ENCODE measurements at regions not wholly inside any gene's neighbourhood (a gene's known extent, or its start where the extent isn't known, plus 50 kb on each side); places are given as distances from the start of the nearest gene placed in this dataset.
"Not testable (repeated sequence)": the region's sequence is repeated elsewhere in the genome, so short reads cannot be mapped to it uniquely, and the experiment has no call there.

DNA sequence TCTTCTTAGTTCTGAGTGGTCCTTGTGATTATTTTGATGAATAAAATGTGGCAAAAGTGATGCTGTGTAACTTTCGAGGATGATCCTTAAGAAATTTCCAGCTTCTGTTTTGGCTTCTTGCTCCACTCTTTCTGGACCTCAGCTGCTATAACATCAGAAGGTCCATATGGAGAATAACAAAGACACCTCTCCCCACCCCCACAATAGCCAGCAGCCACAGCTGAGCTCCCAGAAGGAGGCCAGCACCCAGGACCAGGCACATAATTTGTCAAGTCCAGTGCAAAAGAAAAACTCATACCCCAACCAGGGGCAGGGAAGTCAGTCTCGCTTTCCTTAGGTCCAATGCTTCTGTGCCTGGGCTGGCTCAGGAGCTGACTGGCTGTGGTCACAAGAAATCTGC lies 357.6 kb downstream of the RFC3 start:
- no peak for DNase-seq (ENCODE audit: low read depth in 1 of 2, low spot score in 1 of 2)
- H3K27ac ChIP-seq (replicated peaks), result no peak overlapping the region
- H3K4me3 ChIP-seq (replicated peaks; ENCODE audit: insufficient read depth, low read length), result no peak overlapping the region
- H3K27me3 ChIP-seq (ENCODE audit: insufficient read depth, poor library complexity, severe bottlenecking), result peaks cover 11% of the 10 kb centered on the region
- TF ChIP-seq SPI1 (IDR thresholded peaks at IDR 0.05; ENCODE audit: borderline replicate concordance, low read depth), result no peak

DNA sequence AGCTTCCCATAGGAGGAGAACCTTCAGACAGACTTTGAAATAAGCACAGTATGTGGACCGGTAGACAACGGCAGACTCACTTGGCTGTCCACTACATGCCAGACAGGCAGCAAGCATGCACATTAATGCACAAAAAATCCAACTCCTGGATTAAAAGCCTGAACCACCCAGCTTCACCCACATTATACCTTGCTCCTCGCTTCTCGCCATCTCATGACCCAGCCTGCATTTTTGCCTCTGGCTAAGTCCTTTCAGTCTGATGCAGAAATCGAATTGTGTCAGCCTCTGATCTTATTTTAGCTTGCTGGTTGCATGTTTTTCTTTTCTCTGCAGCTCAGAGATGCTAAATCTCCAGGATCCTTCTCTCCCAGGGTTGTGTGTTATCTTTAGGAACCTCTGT lies 358.7 kb downstream of the RFC3 start:
- H3K4me3 ChIP-seq (replicated peaks; ENCODE audit: insufficient read depth, low read length), result no peak overlapping the region
- peaks cover 13% of the 10 kb centered on the region for H3K27me3 ChIP-seq (ENCODE audit: insufficient read depth, poor library complexity, severe bottlenecking)
- TF ChIP-seq SPI1 (IDR thresholded peaks at IDR 0.05; ENCODE audit: borderline replicate concordance, low read depth), result no peak
- TF ChIP-seq, protein P1, sequence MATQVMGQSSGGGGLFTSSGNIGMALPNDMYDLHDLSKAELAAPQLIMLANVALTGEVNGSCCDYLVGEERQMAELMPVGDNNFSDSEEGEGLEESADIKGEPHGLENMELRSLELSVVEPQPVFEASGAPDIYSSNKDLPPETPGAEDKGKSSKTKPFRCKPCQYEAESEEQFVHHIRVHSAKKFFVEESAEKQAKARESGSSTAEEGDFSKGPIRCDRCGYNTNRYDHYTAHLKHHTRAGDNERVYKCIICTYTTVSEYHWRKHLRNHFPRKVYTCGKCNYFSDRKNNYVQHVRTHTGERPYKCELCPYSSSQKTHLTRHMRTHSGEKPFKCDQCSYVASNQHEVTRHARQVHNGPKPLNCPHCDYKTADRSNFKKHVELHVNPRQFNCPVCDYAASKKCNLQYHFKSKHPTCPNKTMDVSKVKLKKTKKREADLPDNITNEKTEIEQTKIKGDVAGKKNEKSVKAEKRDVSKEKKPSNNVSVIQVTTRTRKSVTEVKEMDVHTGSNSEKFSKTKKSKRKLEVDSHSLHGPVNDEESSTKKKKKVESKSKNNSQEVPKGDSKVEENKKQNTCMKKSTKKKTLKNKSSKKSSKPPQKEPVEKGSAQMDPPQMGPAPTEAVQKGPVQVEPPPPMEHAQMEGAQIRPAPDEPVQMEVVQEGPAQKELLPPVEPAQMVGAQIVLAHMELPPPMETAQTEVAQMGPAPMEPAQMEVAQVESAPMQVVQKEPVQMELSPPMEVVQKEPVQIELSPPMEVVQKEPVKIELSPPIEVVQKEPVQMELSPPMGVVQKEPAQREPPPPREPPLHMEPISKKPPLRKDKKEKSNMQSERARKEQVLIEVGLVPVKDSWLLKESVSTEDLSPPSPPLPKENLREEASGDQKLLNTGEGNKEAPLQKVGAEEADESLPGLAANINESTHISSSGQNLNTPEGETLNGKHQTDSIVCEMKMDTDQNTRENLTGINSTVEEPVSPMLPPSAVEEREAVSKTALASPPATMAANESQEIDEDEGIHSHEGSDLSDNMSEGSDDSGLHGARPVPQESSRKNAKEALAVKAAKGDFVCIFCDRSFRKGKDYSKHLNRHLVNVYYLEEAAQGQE (IDR thresholded peaks at IDR 0.05; ENCODE audit: insufficient replicate concordance, low read depth), result no peak
- no peak for TF ChIP-seq POLR2AphosphoS5 (IDR thresholded peaks at IDR 0.05; ENCODE audit: low read depth)
- no peak for TF ChIP-seq GABPA (IDR thresholded peaks at IDR 0.05; ENCODE audit: low read depth)
- TF ChIP-seq, protein P2, sequence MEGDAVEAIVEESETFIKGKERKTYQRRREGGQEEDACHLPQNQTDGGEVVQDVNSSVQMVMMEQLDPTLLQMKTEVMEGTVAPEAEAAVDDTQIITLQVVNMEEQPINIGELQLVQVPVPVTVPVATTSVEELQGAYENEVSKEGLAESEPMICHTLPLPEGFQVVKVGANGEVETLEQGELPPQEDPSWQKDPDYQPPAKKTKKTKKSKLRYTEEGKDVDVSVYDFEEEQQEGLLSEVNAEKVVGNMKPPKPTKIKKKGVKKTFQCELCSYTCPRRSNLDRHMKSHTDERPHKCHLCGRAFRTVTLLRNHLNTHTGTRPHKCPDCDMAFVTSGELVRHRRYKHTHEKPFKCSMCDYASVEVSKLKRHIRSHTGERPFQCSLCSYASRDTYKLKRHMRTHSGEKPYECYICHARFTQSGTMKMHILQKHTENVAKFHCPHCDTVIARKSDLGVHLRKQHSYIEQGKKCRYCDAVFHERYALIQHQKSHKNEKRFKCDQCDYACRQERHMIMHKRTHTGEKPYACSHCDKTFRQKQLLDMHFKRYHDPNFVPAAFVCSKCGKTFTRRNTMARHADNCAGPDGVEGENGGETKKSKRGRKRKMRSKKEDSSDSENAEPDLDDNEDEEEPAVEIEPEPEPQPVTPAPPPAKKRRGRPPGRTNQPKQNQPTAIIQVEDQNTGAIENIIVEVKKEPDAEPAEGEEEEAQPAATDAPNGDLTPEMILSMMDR (IDR thresholded peaks at IDR 0.05; ENCODE audit: insufficient read depth, low read length), result no peak
- DNase-seq (ENCODE audit: low read depth in 1 of 2, low spot score in 1 of 2), result no peak
- no peak overlapping the region for H3K27ac ChIP-seq (replicated peaks)

DNA sequence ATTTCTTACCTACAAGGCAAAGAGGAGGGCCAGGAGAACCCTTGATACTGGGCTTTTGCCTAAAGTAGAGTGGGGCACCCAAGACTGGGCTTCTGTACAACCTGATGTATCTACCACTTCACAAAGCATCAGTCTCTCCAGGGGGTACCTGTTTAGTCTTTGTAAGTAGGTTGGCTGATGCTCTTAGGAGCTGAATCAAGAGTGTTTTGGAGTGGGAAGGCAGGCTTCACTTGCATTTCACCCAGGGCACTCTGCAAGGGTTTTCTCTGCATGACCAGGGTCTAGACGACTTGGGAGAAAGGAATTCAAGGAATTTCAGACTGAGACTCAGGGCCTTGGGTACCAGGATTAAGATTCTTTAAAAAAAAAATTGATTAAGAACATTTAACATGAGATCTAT lies 361.5 kb downstream of the RFC3 start:
- H3K27me3 ChIP-seq (ENCODE audit: insufficient read depth, poor library complexity, severe bottlenecking), result peaks cover 9% of the 10 kb centered on the region
- DNase-seq (ENCODE audit: low read depth in 1 of 2, low spot score in 1 of 2), result no peak
- H3K4me3 ChIP-seq (replicated peaks; ENCODE audit: insufficient read depth, low read length), result no peak overlapping the region
- H3K27ac ChIP-seq (replicated peaks), result no peak overlapping the region
- TF ChIP-seq SPI1 (IDR thresholded peaks at IDR 0.05; ENCODE audit: borderline replicate concordance, low read depth) (no peak), GABPA (IDR thresholded peaks at IDR 0.05; ENCODE audit: low read depth) (no peak), POLR2AphosphoS5 (IDR thresholded peaks at IDR 0.05; ENCODE audit: low read depth) (no peak)
- TF ChIP-seq, protein P1 (IDR thresholded peaks at IDR 0.05; ENCODE audit: insufficient replicate concordance, low read depth), result no peak
- TF ChIP-seq, protein P2 (IDR thresholded peaks at IDR 0.05; ENCODE audit: insufficient read depth, low read length), result no peak

DNA sequence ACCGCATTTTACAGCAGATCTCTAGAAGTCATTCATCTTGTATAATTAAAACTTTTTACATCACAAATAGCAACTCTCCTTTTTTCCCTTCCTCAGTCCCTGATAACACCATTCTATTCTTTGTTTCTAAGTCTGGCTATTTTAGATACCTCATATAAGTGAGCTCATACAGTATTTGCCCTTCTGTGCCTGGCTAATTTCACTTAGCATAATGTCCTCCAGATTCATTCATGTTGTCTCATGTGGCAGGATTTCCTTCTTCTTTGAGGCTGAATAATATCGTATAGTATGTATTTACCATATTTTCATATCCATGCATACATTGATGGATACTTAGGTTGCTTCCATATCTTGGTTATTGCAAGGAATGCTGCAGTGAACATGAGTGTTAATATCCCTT lies 362.0 kb downstream of the RFC3 start:
- H3K27ac ChIP-seq (replicated peaks), result no peak overlapping the region
- no peak overlapping the region for H3K4me3 ChIP-seq (replicated peaks; ENCODE audit: insufficient read depth, low read length)
- DNase-seq (ENCODE audit: low read depth in 1 of 2, low spot score in 1 of 2), result no peak
- H3K27me3 ChIP-seq (ENCODE audit: insufficient read depth, poor library complexity, severe bottlenecking), result peaks cover 9% of the 10 kb centered on the region
- TF ChIP-seq, protein P1 (IDR thresholded peaks at IDR 0.05; ENCODE audit: insufficient replicate concordance, low read depth), result no peak
- TF ChIP-seq, protein P2 (IDR thresholded peaks at IDR 0.05; ENCODE audit: insufficient read depth, low read length), result no peak
- no peak for TF ChIP-seq POLR2AphosphoS5 (IDR thresholded peaks at IDR 0.05; ENCODE audit: low read depth)
- no peak for TF ChIP-seq GABPA (IDR thresholded peaks at IDR 0.05; ENCODE audit: low read depth)
- no peak for TF ChIP-seq SPI1 (IDR thresholded peaks at IDR 0.05; ENCODE audit: borderline replicate concordance, low read depth)

DNA sequence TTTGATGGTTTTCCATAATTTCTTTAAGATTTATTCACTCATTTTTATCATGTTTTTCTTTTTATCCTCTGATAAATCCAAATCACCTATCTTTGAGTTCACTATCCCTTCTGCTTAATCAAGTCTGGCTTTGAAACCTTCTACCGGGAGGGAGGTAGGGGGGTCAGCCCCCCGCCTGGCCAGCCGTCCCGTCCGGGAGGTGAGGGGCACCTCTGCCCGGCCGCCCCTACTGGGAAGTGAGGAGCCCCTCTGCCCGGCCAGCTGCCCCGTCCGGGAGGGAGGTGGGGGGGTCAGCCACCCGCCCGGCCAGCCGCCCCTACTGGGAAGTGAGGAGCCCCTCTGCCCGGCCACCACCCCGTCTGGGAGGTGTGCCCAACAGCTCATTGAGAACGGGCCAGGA lies 363.3 kb downstream of the RFC3 start:
- DNase-seq (ENCODE audit: low read depth in 1 of 2, low spot score in 1 of 2); H3K27ac ChIP-seq (replicated peaks); H3K27me3 ChIP-seq (ENCODE audit: insufficient read depth, poor library complexity, severe bottlenecking); H3K4me3 ChIP-seq (replicated peaks; ENCODE audit: insufficient read depth, low read length): not testable (repeated sequence)

Data from HL-60 (cell line).